ENCODE measurements at regions not wholly inside any gene's neighbourhood (a gene's known extent, or its start where the extent isn't known, plus 50 kb on each side); places are given as distances from the start of the nearest gene placed in this dataset.
"Not testable (repeated sequence)": the region's sequence is repeated elsewhere in the genome, so short reads cannot be mapped to it uniquely, and the experiment has no call there.

GRCh38 chr10:37733822-37734221 is 123.6 kb downstream of the ZNF248 start:
- no peak for DNase-seq (ENCODE audit: low read depth)

DNA sequence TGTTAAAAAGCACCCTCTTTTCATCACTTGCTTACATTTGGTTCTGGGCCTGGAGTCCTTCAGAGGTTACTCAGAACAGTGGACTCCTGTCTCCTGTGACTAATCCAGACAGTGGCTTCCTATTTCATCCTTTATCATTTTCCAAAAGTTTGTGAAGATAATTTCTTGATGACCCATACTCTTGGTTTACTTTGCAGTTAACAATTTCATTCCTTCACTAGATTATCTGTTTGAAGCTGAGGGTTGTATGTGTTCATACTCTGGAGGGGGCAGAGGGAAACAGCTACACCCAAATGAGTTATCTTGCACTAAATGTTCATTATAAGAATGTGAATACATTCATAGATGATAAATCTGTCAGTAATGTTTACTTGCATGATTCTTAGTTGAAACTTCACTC is 124.7 kb downstream of the ZNF248 start:
- peak; percentile 8 for DNase-seq (ENCODE audit: low read depth)

DNA sequence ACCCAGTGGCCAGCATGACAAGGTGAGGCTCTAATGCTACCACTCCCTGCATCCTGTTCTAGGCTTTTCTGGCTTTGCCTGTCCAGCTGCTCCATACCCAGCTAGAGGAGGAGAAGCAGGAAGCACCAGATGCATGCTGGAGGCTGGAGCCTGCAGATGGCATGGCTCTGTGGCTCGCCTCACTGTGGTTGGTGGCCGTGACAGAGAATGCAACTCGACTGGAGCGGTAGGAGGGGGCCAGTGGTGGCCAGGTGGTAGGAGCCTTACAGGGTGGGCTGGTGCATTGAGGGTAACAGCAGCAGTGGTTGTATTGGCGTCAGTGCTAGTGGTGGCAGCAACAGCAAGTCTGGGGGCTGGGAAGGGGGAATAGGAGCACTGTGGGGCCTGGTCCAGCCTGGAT is 128.6 kb downstream of the ZNF248 start:
- no peak for DNase-seq (ENCODE audit: low read depth)

- DNase-seq (ENCODE audit: low read depth) = no peak
Observed at GRCh38 chr10:37727491-37728352, 129.7 kb downstream of the ZNF248 start.

GRCh38 chr10:37721100-37721499 is 136.3 kb downstream of the ZNF248 start:
- no peak for DNase-seq (ENCODE audit: low read depth)

GRCh38 chr10:37718060-37718459 is 139.3 kb downstream of the ZNF248 start:
- DNase-seq (ENCODE audit: low read depth) = not testable (repeated sequence)

- no peak for DNase-seq (ENCODE audit: low read depth)
Observed at GRCh38 chr10:37713642-37714041, 143.8 kb downstream of the ZNF248 start.

- no peak for DNase-seq (ENCODE audit: low read depth)
Observed at GRCh38 chr10:37713132-37713501, 144.3 kb downstream of the ZNF248 start.

GRCh38 chr10:37712489-37713131 is 144.8 kb downstream of the ZNF248 start:
- no peak for DNase-seq (ENCODE audit: low read depth)

DNA sequence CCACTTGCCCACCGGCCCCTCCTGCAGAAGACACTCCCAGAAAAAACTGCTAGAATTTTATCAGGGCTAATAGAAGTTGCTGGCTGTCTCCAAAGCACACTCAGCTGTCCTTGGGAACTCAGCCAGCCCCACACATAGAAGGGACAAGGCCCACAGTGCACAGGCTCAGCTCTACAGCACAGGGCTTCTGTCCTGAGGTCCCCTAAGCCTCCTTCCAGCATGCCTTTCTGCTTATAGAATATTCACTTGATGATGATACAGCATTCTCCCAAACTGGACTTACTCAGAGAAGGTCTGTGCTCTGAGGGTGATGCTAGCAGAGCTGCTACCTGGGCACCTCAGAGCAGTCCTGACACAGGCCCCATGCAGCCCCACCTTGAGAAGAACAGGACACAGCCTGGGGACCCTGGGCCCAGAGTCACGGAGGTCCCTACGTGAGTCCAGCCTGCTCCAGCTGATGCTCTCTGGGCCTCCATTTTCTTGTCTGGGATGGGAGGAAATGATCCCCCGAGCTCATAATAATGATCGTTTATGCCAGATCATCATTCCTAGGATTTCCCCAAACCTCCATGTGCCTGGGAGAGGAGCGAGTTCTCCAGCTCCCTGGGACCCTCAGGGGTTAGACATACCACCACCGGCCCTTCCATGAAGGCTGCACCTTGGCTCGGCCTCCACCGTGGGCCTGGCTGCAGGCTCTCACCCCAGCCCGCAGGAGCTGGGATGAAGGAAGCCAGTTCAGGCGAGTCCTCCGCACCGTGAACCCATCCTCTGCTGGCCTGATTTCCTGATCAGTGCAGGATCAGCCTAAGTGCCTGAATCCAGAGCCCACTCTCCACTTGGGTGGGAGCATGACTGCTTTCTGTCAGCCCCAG is 145.6 kb downstream of the ZNF248 start:
- DNase-seq (ENCODE audit: low read depth) = no peak

GRCh38 chr10:37710831-37711616 is 146.4 kb downstream of the ZNF248 start:
- DNase-seq (ENCODE audit: low read depth) = no peak

DNA sequence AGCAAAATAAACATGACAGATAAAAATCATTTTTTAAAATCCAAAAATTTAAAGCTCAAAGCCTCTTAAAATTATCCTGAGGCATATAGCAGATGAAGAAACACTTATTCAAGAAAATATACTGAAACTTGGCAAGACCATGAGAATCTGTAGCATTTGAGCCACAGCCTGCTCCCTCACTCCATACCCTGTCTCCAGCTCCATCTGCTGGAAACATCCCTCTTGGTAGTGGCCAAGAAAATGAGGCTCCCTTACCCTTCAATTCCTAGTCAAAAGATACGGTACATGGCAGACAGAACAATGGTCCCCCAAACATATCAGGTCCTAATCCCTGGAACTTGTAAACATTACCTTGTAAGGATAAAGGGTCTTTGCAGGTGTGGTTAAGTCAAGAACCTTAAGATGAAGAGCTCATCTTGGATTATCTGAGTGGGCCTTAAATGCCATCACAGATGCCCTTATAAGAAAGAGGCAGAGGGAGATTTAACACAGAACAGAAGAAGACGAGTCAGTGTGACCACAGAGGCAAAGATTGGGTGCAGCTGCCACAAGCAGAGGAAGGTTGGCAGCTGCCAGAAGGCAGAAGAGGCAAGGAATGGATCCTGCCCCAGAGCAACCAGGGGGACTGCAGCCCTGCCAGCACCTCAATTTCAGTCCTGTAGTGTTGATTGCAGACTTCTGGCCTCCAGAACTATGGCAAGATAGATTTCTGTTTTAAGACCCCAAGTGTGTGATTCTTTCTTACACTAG is 149.4 kb downstream of the ZNF248 start:
- no peak for DNase-seq (ENCODE audit: low read depth)

- DNase-seq (ENCODE audit: low read depth) = no peak
Observed at GRCh38 chr10:37704566-37704965, 152.8 kb downstream of the ZNF248 start.

DNA sequence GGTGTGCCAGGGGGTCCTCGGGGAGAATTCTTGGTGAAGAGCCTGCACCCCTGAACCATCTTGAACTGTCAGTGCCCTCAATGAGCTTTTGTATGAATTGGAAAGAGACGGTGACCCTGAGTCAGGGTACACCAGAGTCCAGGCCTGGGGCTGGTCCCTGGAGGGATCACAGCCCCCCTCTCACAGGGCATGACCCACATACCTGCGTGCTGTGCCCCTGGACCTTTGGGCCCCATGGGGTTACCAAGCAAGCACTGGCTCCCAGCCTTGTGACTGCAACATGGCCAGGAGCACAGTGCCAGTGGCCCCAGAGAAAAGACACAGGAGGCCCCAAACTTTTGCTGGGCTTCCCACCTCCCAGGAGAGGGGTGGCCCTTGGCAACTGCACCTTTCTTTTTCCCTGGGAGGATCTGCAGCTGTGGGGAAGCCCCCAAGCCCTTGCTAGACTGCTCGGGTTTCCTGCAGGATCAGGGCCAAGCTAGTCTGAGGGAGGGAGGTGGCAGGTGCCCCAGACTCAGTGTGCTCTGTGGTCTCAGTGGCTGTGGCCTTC is 153.5 kb downstream of the ZNF248 start:
- no peak for DNase-seq (ENCODE audit: low read depth)

GRCh38 chr10:37703114-37703513 is 154.3 kb downstream of the ZNF248 start:
- DNase-seq (ENCODE audit: low read depth) = no peak

- no peak for DNase-seq (ENCODE audit: low read depth)
Observed at GRCh38 chr10:37701781-37702493, 155.5 kb downstream of the ZNF248 start.

DNA sequence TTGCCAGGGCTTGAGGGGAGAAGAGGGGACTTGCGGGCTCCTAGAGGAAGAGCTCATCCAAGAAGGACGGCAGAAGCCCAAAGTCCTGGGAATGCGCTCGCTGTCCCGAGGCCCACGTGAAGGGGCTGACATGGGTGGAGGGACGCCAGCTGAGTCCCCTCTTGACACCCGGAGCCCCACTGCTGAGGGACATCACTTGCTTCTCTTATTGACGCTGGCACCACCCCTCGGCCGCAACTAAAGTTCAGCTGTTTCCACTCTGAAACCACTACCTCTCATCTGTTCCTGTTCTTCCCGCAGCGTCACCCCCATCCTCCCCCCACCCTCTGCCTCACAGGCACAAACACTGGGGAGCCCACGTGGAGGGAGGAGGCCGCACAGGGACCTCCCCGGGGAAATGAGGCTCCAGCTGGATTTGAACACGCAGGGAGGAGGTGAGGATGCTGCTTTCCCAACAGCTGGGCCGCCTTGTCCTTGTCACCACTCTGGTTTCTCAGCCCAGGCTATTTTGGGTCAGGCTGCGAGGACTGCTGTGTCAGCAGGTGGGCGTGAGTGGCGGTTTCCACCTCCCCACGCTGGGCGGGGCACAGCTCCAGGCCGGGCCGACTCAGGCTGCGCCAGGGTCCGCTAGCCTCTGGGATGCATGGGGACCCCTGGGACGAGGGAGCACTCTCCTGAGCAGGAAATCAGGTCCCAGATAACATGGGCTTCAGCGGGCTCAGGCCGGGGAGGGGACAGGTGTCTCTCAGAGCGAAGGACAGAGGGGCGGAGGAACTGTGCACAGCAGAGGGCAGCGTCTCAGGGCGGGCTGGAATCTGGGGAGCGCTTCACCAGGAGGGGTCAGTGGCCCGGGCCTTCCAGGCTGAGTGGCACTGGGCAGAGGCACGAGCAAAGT is 156.3 kb downstream of the ZNF248 start:
- DNase-seq (ENCODE audit: low read depth) = no peak

- DNase-seq (ENCODE audit: low read depth) = no peak
Observed at GRCh38 chr10:37687581-37687980, 169.8 kb downstream of the ZNF248 start.

All from iris pigment epithelial cell (primary cell).